HG03196 (cell line): ENCODE measurements at regions not wholly inside any gene's neighbourhood (a gene's known extent, or its start where the extent isn't known, plus 50 kb on each side); places are given as distances from the start of the nearest gene placed in this dataset.
"Not testable (repeated sequence)": the region's sequence is repeated elsewhere in the genome, so short reads cannot be mapped to it uniquely, and the experiment has no call there.

Experiments used
- ATAC-seq: cut with Tn5 transposase; IDR thresholded peaks from one replicate; pipeline ENCODE4 v1.9.1; 2021; ENCODE audit not compliant: unreplicated experiment

- no peak for ATAC-seq
Measured at GRCh38 chr4:15162465-15163283, 160.4 kb downstream of the CPEB2 start.

DNA sequence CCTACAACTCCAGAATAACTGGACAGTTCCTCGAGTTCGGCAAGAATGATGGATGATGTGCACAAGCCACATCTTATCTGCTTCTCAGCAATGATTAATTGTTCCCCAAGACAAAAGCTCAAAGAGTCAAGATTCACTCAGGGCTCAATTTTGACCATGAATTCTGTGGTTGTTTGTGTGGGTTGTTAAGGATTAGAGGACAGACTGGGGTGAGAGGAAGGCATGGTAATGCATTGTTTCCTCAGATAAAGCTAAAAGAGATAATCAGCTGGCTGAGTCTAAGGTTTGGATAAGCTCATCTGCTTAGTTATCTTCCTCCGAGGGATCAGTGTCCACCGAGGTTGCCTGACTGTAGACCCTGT lies 161.0 kb downstream of the CPEB2 start:
- no peak for ATAC-seq

- no peak for ATAC-seq
Measured at GRCh38 chr4:15164571-15164970, 162.3 kb downstream of the CPEB2 start.

- ATAC-seq = no peak
Measured at GRCh38 chr4:15167743-15168142, 165.5 kb downstream of the CPEB2 start.

DNA sequence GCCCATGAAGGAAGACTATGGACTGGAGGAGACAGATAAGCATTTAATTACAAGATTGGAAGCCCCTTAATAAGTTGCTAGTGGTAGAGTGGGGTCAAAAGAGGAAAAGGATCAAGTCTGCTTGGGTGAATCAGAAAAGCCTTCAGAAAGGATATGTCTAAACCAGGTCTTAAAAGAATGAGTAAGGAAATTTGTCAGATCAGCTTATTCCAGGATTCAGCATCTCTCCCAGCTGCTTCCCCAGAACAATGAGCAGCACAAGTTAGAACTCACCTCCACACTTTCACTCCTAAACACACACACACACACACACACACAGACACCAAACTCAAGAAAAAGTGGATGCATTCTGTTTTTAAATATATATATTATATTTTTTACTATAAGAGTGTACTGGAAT lies 166.5 kb downstream of the CPEB2 start:
- ATAC-seq = no peak

DNA sequence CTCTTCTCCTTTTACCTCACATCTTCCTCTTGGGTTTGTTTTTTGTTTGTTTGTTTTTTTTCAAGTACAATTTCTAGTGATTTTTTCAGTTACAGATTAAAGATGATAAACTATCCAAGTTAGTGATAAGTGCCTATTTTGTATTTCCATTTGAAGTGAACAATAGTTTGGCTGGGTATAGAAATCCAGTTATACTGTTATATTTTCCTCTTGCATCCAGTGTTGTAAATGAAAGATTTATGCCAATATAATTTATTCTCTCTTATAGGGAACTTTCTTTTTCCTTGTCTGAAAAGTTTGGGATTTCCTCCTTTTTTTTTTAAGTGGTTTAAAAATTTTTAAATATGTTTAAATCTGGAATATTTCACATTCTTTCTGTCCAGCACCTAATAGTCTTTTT lies 169.4 kb downstream of the CPEB2 start:
- no peak for ATAC-seq

- no peak for ATAC-seq
Measured at GRCh38 chr4:15173251-15173650, 171.0 kb downstream of the CPEB2 start.

GRCh38 chr4:15174168-15174567 lies 171.9 kb downstream of the CPEB2 start:
- ATAC-seq = not testable (repeated sequence)

DNA sequence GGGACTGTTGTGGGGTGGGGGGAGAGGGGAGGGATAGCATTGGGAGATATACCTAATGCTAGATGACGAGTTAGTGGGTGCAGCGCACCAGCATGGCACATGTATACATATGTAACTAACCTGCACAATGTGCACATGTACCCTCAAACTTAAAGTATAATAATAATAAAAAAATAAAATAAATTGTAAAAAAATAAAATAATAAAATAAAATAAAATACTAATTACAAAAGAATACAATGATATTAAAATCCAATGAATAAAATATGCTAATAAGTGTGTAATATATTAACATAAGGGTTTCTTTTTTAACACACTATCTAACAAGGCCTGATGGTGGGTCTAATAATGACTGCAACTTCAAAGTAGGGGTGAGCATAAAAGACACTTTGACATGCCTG lies 177.6 kb downstream of the CPEB2 start:
- not testable (repeated sequence) for ATAC-seq

DNA sequence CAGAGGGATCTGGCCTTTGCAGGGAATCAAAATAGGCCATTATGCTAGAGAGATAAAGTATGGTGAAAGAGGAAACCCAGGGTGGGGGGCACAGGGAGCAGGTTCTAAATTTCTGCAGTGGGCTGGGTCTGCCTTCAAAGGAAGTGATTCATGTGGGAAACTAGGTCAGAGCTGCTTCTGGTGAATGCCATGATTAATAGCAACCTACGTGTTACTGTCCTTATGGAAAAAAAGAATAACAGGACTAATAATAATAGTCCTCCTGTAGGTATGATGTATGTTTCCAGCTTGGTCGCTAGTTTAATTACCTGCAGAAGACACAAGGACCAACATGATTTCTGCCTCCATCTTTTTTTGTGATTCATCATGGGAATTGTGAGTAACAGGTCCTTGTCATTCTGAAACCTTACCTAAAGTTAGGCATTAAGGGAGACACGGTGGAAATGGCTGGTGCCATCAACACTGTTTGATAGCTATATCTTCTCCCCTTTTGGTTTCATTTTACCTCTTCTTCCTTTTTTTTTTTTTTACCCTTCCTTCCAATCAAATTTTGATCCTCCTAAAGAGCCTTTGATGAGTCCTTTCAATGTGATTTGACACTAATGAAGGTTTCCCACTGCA lies 180.4 kb downstream of the CPEB2 start:
- ATAC-seq = no peak

DNA sequence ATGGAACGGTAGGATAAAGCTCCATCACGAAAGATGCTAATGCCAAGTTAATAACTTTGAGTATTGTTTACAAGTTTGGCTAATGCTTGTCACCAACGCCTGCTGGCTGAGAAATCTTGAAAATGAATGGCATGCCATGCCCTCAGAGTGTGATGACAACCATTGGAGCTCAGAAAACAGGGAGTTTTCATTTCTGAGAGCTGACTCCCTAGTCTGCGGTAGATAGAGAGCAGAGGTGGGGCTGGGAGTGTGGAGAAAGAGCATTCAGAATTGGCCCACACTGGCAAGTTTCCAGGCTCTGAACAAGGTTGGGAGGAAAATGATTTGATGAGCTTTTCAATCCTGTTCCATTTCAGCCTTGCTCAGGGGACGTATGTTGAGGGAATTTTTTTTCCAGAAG lies 183.9 kb downstream of the CPEB2 start:
- ATAC-seq = no peak

- no peak for ATAC-seq
Measured at GRCh38 chr4:15186806-15187205, 184.5 kb downstream of the CPEB2 start.

- peak; percentile 62 for ATAC-seq
Measured at GRCh38 chr4:15188605-15189539, 186.6 kb downstream of the CPEB2 start.

DNA sequence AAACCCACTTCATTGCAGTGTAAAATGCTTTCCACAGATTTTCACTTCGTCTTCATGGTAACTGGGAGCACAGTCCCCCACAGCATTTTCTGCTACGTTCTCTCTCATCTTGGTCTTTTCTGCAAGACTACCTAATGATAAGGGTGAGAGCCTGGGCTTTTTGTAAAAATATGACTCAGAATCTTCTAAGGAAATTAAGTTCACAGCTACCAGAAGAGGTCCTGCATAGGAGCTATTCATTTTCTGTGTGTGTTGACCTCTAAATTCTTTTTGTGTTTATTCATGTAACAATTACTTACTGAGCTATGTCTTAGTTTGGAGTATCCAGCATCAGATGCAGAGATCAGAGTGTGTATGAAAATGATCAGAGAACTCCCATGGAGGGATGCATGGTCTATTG lies 192.2 kb downstream of the CPEB2 start:
- ATAC-seq = no peak

- no peak for ATAC-seq
Measured at GRCh38 chr4:15197005-15197404, 194.7 kb downstream of the CPEB2 start.

GRCh38 chr4:15198070-15198727 lies 195.9 kb downstream of the CPEB2 start:
- ATAC-seq = no peak

GRCh38 chr4:15201782-15202181 lies 199.5 kb downstream of the CPEB2 start:
- no peak for ATAC-seq

DNA sequence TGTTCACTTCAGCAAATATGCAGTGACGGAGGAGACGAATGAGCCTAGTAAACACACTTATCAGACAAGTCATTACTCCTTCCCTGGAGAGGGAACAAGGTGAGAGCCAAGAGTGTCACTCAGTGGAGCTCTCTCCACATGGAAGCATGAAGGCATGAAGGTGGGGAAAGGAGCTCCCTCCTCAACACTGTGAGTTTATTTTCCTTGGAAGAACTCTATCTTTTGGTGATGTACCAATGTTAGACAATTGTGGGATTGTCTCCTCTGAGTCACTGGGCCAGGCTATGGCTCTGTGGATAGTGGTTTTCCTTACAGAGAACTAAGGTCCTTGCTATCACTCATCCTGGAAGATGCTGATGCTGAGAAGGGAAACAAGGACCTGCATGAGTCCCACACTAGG lies 200.2 kb downstream of the CPEB2 start:
- ATAC-seq = no peak

GRCh38 chr4:15206526-15206925 lies 204.2 kb downstream of the CPEB2 start:
- ATAC-seq = not testable (repeated sequence)

- ATAC-seq = no peak
Measured at GRCh38 chr4:15213302-15213970, 211.2 kb downstream of the CPEB2 start.

DNA sequence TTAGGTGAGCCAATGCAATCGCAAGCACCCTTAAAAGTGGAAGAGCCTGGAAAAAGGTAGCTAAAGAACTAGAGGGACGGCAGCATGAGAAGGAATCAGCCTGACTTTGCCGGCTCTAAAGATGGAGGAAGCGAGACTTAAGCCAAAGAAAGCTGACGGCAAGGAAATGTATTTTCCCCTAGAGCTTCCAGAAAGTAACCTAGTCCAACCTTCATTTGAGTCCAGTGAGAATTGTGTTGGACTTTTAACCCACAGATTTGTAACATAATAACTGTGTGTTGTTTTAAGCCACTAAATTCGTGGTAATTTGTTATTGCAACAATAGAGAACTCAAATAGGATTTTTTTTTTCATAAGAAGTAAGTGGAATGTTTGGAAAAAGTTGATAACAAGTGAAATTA lies 212.7 kb upstream of the C1QTNF7 start:
- no peak for ATAC-seq
